Adrenal gland (tissue), 5 donors: ENCODE measurements at regions not wholly inside any gene's neighbourhood (a gene's known extent, or its start where the extent isn't known, plus 50 kb on each side); places are given as distances from the start of the nearest gene placed in this dataset.

ENCODE experiments used
- CTCF ChIP-seq, 6 experiments: fragments of 450-650 bp in 4 of 6; fragments of 200-600 bp in 2 of 6; sonication (generic) in 1 of 6; IDR thresholded peaks; 1 replicate in 5 of 6; 2 replicates in 1 of 6; pipeline versions ENCODE4 v1.5.1 to v1.8.0; 2016 to 2021; ENCODE audit warnings: antibody characterized with exemption in 6 of 6, mild to moderate bottlenecking in 2 of 6, moderate library complexity in 1 of 6
- POLR2A ChIP-seq, 2 donors: fragments of 450-650 bp; IDR thresholded peaks; one replicate each; pipeline ENCODE4 v1.6.1; 2017; ENCODE audit warnings: antibody characterized with exemption in 2 of 2, mild to moderate bottlenecking in 2 of 2, moderate library complexity in 1 of 2
- donor health status: DM: no; HTN: no; CAD: no.

DNA sequence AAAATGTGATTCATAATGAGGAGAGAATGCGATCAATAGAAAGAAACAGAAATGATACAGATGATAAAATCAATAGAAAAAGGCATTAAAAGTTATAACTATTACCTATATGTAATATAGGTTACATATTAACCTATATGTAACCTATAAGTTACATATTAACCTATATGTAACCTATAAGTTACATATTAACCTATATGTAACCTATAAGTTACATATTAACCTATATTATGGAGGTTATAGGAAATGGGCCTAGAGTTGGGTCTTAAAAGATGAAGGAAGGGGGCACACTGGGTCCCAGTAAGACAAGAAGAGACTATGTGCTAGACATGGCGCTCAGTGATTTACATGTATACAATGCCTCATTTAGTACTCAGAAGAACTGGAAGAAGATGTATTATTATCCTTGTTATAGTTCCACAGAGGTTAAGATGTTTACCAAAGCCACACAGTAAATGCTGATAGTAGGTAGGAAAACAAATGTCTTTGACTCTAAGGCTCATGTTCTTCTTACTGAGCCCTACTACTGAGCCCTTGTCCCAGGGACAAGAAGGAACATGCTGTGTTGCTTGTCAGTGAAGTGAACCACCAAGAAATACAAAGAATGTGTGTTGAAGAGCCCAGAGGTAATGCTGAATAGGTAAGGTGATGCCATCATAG is 444.6 kb upstream of the PLXNA2 start:
- TF ChIP-seq CTCF (IDR thresholded peaks at IDR 0.05) (no peak), POLR2A (IDR thresholded peaks at IDR 0.05) (no peak)
